HEK293 (cell line): ENCODE measurements at regions not wholly inside any gene's neighbourhood (a gene's known extent, or its start where the extent isn't known, plus 50 kb on each side); places are given as distances from the start of the nearest gene placed in this dataset.

Experiments
- CTCF ChIA-PET: fragments of 350-600 bp; formaldehyde crosslinking; extraction: SDS; loops from one replicate; lab custom pipeline; 2021; ENCODE audit warnings: antibody characterized with exemption; lab: Yijun Ruan, JAX
- POLR2A ChIA-PET: fragments of 300-600 bp; formaldehyde crosslinking; extraction: SDS; loops from one replicate; lab custom pipeline; 2020; ENCODE audit warnings: antibody characterized with exemption, inconsistent platforms; lab: Yijun Ruan, JAX
- H3K27ac ChIP-seq: fragments of 200-500 bp; sonication (Bioruptor generic); 2 replicates; pipeline ENCODE4 v1.5.1; 2014; ENCODE audit warnings: low read depth, low read length, control low read depth, inconsistent platforms; ENCODE audit errors: extremely low read depth
- H3K36me3 ChIP-seq, 2 experiments: fragments of 200-500 bp in 1 of 2; sonication (Bioruptor generic) in 1 of 2; 1 replicate in 1 of 2; 2 replicates in 1 of 2; pipeline ENCODE4 v1.5.1; 2014 to 2017; ENCODE audit warnings: inconsistent platforms in 2 of 2, low read length in 2 of 2; ENCODE audit not compliant: control insufficient read depth in 2 of 2, insufficient read depth in 1 of 2
- H3K4me1 ChIP-seq: fragments of 200-500 bp; sonication (Bioruptor generic); 2 replicates; pipeline ENCODE4 v1.5.1; 2014; ENCODE audit warnings: mild to moderate bottlenecking, low read length, inconsistent platforms; ENCODE audit not compliant: control insufficient read depth, insufficient read depth
- H3K4me3 ChIP-seq: 2 replicates; pipeline ENCODE4 v1.5.1; 2011; ENCODE audit warnings: low read depth, mild to moderate bottlenecking, control low read depth, low read length, moderate library complexity
- H3K9me3 ChIP-seq: fragments of 200-500 bp; sonication (Bioruptor generic); 2 replicates; pipeline ENCODE4 v1.5.1; 2014; ENCODE audit warnings: low read depth, low read length, inconsistent platforms; ENCODE audit not compliant: control insufficient read depth, insufficient read depth
- BCL11B ChIP-seq: fragments of 450-650 bp; formaldehyde crosslinking; IDR thresholded peaks from 2 replicates; pipeline ENCODE4 v1.5.1; 2016; ENCODE audit warnings: low read depth, missing biosample characterization, missing genetic modification characterization
- EGR2 ChIP-seq: fragments of 450-650 bp; formaldehyde crosslinking; IDR thresholded peaks from 2 replicates; pipeline ENCODE4 v1.5.1; 2016; ENCODE audit warnings: low read depth, missing biosample characterization, missing genetic modification characterization
- KLF7 ChIP-seq: fragments of 450-650 bp; formaldehyde crosslinking; IDR thresholded peaks from 2 replicates; pipeline ENCODE4 v1.5.1; 2016; ENCODE audit warnings: missing biosample characterization, missing genetic modification characterization, borderline replicate concordance
- MYNN ChIP-seq: fragments of 450-650 bp; formaldehyde crosslinking; IDR thresholded peaks from 2 replicates; pipeline ENCODE4 v1.5.1; 2016; ENCODE audit warnings: missing biosample characterization, missing genetic modification characterization, borderline replicate concordance
- ZBTB48 ChIP-seq: fragments of 450-650 bp; formaldehyde crosslinking; IDR thresholded peaks from 2 replicates; pipeline ENCODE4 v1.5.1; 2016; ENCODE audit warnings: missing biosample characterization, missing genetic modification characterization
- ZFP37 ChIP-seq: fragments of 450-650 bp; formaldehyde crosslinking; IDR thresholded peaks from 2 replicates; pipeline ENCODE4 v1.5.1; 2016; ENCODE audit warnings: missing biosample characterization, missing genetic modification characterization
- ZNF133 ChIP-seq: fragments of 450-650 bp; formaldehyde crosslinking; IDR thresholded peaks from 2 replicates; pipeline ENCODE4 v1.5.1; 2016; ENCODE audit warnings: missing biosample characterization, missing genetic modification characterization
- ZNF175 ChIP-seq: fragments of 450-650 bp; formaldehyde crosslinking; IDR thresholded peaks from 2 replicates; pipeline ENCODE4 v1.5.1; 2016; ENCODE audit warnings: missing biosample characterization, missing genetic modification characterization
- ZNF214 ChIP-seq: fragments of 450-650 bp; formaldehyde crosslinking; IDR thresholded peaks from 2 replicates; pipeline ENCODE4 v1.5.1; 2017; ENCODE audit warnings: missing biosample characterization, mild to moderate bottlenecking, missing genetic modification characterization, borderline replicate concordance
- ZNF239 ChIP-seq: fragments of 450-650 bp; formaldehyde crosslinking; IDR thresholded peaks from 2 replicates; pipeline ENCODE4 v1.5.1; 2016; ENCODE audit warnings: missing biosample characterization, missing genetic modification characterization
- ZNF248 ChIP-seq: fragments of 450-650 bp; formaldehyde crosslinking; IDR thresholded peaks from 2 replicates; pipeline ENCODE4 v1.5.1; 2017; ENCODE audit warnings: missing biosample characterization, missing genetic modification characterization
- ZNF354C ChIP-seq: fragments of 450-650 bp; formaldehyde crosslinking; IDR thresholded peaks from 2 replicates; pipeline ENCODE4 v1.5.1; 2016; ENCODE audit warnings: missing biosample characterization, missing genetic modification characterization, low read depth, borderline replicate concordance
- ZNF426 ChIP-seq: fragments of 450-650 bp; formaldehyde crosslinking; IDR thresholded peaks from 2 replicates; pipeline ENCODE4 v1.5.1; 2017; ENCODE audit warnings: missing biosample characterization, missing genetic modification characterization, mild to moderate bottlenecking, inconsistent platforms, moderate library complexity
- ZNF561 ChIP-seq: fragments of 450-650 bp; IDR thresholded peaks from 2 replicates; pipeline ENCODE4 v1.5.1; 2018; ENCODE audit warnings: missing biosample characterization, missing genetic modification characterization, borderline replicate concordance
- ZNF596 ChIP-seq: fragments of 450-650 bp; IDR thresholded peaks from 2 replicates; pipeline ENCODE4 v1.5.0; 2018; ENCODE audit warnings: missing biosample characterization, mild to moderate bottlenecking, missing genetic modification characterization, moderate library complexity
- ZNF624 ChIP-seq: fragments of 450-650 bp; formaldehyde crosslinking; IDR thresholded peaks from 2 replicates; pipeline ENCODE4 v1.5.1; 2017; ENCODE audit warnings: missing biosample characterization, missing genetic modification characterization
- ZNF670 ChIP-seq: fragments of 450-650 bp; formaldehyde crosslinking; IDR thresholded peaks from 2 replicates; pipeline ENCODE4 v1.5.1; 2016; ENCODE audit warnings: missing biosample characterization, missing genetic modification characterization, low read depth
- ZNF677 ChIP-seq: fragments of 450-650 bp; IDR thresholded peaks from 2 replicates; pipeline ENCODE4 v1.5.0; 2018; ENCODE audit warnings: missing biosample characterization, mild to moderate bottlenecking, missing genetic modification characterization, moderate library complexity
- ZNF768 ChIP-seq: fragments of 450-650 bp; formaldehyde crosslinking; IDR thresholded peaks from 2 replicates; pipeline ENCODE4 v1.5.1; 2018; ENCODE audit warnings: missing biosample characterization, mild to moderate bottlenecking, missing genetic modification characterization
- ZNF776 ChIP-seq: fragments of 450-650 bp; formaldehyde crosslinking; IDR thresholded peaks from 2 replicates; pipeline ENCODE4 v1.5.0; 2017; ENCODE audit warnings: missing biosample characterization, missing genetic modification characterization, borderline replicate concordance
- TF ChIP-seq, protein P1 (sequence below): fragments of 450-650 bp; formaldehyde crosslinking; IDR thresholded peaks from 2 replicates; pipeline ENCODE4 v1.5.1; 2017; ENCODE audit warnings: missing biosample characterization, missing genetic modification characterization
- TF ChIP-seq, protein P2 (sequence below): fragments of 450-650 bp; formaldehyde crosslinking; IDR thresholded peaks from 2 replicates; pipeline ENCODE4 v1.5.1; 2016; ENCODE audit warnings: missing biosample characterization, missing genetic modification characterization
- TF ChIP-seq, protein P3 (sequence below): fragments of 450-650 bp; formaldehyde crosslinking; IDR thresholded peaks from 2 replicates; pipeline ENCODE4 v1.5.1; 2016; ENCODE audit warnings: missing biosample characterization, missing genetic modification characterization, borderline replicate concordance
- TF ChIP-seq, protein P4 (sequence below): fragments of 450-650 bp; formaldehyde crosslinking; IDR thresholded peaks from 2 replicates; pipeline ENCODE4 v1.5.1; 2016; ENCODE audit warnings: missing biosample characterization, missing genetic modification characterization
- TF ChIP-seq, protein P5 (sequence below): fragments of 450-650 bp; formaldehyde crosslinking; IDR thresholded peaks from 2 replicates; pipeline ENCODE4 v1.5.1; 2016; ENCODE audit warnings: missing biosample characterization, missing genetic modification characterization

DNA sequence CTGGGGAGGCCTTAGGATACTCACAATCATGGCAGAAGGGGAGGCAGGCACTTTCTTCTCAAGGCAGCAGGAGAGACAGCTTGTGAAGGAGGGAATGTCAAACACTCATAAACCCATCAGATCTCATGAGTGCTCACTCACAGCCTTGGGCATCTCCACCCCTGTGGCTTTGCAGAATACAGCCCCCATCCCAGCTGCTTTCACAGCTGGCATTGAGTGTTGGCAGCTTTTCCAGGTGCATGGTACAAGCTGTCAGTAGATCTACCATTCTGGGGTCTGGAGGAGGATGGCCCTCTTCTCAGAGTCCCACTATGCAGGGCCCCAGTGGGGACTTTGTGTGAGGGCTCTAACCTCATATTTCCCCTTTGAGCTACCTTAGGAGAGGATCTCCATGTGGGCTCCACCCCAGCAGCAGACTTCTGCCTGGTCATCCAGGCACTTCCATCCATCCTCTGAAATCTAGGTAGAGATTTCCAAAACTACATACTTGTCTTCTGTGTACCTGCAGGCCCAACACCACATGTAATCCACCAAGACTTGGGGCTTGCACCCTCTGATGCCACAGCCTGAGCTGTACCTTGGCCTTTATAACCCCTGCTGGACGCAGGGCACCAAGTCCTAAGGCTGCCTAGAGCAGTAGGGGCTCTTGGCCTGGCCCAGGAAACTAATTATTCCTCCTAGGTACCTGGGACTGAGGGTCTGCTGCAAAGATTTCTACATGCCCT is 404.2 kb upstream of the EPHA6 start (continued):
- no peak for TF ChIP-seq KLF7 (tag by site-specific recombination)
- TF ChIP-seq ZNF133 (tag by site-specific recombination) = no peak
- no peak for TF ChIP-seq ZNF214
- TF ChIP-seq ZNF624 (tag by site-specific recombination) = no peak
- no peak for TF ChIP-seq ZNF768 (tag by site-specific recombination)
- no peak for TF ChIP-seq ZNF248 (tag by site-specific recombination)
- TF ChIP-seq, all 188 proteins: peak for 0

DNA sequence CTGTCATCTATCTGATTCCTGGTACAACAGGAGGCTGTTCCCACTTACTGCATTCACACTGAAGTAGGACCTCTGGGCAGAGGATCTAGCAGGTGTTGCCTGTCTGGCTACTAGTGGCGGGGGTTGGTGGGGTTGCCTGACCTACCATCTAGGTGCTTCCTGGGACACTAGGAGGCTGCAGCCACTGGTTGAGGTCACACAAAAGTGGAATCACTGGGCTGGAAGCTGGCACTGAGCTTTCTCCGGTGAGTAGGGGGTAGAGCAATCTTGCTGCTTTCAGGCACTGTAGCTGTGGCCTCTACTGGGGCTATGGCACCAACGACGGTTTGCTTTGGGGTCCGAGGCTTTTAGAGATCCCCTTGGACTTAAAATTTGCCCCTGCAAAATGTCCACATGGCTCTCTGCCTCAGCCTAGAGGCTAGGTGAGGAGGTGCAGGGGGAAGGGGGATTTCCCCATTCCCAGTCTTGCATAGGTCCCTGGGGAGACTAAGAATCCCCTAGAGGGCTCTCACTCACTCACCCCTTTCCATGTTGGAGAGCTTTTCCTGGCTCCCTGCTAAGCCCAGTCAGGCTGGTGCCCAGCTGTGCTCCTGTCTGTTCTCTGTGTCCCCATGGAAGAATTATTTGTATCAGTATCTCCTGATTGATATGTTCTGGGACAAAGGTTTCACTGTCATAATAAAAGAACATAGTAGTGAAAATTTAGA is 397.7 kb upstream of the EPHA6 start:
- ChIA-PET CTCF (no interaction called here), POLR2A (no interaction called here)
- no peak overlapping the region for H3K27ac ChIP-seq
- H3K4me1 ChIP-seq = no peaks in the 10 kb centered on the region
- no peak overlapping the region for H3K4me3 ChIP-seq
- no peaks in the 10 kb centered on the region for H3K36me3 ChIP-seq
- TF ChIP-seq ZNF248 (tag by site-specific recombination) (no peak), ZNF670 (tag by site-specific recombination) (no peak), EGR2 (tag by site-specific recombination) (no peak), ZNF426 (no peak), ZFP37 (no peak), ZNF677 (no peak), ZNF561 (tag by site-specific recombination) (no peak), ZNF354C (tag by site-specific recombination) (no peak), ZNF596 (no peak), ZNF239 (no peak)
- TF ChIP-seq, protein P1, sequence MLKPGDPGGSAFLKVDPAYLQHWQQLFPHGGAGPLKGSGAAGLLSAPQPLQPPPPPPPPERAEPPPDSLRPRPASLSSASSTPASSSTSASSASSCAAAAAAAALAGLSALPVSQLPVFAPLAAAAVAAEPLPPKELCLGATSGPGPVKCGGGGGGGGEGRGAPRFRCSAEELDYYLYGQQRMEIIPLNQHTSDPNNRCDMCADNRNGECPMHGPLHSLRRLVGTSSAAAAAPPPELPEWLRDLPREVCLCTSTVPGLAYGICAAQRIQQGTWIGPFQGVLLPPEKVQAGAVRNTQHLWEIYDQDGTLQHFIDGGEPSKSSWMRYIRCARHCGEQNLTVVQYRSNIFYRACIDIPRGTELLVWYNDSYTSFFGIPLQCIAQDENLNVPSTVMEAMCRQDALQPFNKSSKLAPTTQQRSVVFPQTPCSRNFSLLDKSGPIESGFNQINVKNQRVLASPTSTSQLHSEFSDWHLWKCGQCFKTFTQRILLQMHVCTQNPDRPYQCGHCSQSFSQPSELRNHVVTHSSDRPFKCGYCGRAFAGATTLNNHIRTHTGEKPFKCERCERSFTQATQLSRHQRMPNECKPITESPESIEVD (tag by site-specific recombination) = no peak
- no peaks in the 10 kb centered on the region for H3K9me3 ChIP-seq

DNA sequence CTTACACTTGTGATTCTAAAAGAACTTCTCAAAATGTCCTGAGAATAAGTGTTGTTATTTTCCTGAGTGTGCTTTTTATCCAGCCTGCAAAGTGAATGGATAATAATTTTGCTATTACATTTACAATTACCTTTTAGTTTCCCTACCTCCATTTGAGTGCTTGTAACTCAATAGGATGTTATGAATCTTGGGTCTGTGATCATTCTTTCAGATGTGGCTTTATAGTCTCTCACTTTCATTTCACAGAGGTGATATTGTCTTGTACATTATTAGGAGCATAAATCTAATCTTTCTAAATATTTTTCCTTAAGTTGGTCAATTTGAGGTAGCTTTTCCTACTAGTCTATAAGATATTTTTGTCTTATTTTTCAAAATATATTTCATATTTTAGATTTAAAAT is 386.3 kb upstream of the EPHA6 start:
- ChIA-PET CTCF (no interaction called here), POLR2A (no interaction called here)
- H3K4me1 ChIP-seq = no peaks in the 10 kb centered on the region
- H3K27ac ChIP-seq = no peak overlapping the region
- no peak overlapping the region for H3K4me3 ChIP-seq
- no peaks in the 10 kb centered on the region for H3K36me3 ChIP-seq
- H3K9me3 ChIP-seq = no peaks in the 10 kb centered on the region
- TF ChIP-seq MYNN (tag by site-specific recombination) (no peak), ZBTB48 (tag by site-specific recombination) (no peak), ZNF175 (tag by site-specific recombination) (no peak), BCL11B (tag by site-specific recombination) (no peak), ZNF776 (tag by site-specific recombination) (no peak)
- TF ChIP-seq, protein P2, sequence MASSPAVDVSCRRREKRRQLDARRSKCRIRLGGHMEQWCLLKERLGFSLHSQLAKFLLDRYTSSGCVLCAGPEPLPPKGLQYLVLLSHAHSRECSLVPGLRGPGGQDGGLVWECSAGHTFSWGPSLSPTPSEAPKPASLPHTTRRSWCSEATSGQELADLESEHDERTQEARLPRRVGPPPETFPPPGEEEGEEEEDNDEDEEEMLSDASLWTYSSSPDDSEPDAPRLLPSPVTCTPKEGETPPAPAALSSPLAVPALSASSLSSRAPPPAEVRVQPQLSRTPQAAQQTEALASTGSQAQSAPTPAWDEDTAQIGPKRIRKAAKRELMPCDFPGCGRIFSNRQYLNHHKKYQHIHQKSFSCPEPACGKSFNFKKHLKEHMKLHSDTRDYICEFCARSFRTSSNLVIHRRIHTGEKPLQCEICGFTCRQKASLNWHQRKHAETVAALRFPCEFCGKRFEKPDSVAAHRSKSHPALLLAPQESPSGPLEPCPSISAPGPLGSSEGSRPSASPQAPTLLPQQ (tag by site-specific recombination) = no peak
- TF ChIP-seq, protein P3, sequence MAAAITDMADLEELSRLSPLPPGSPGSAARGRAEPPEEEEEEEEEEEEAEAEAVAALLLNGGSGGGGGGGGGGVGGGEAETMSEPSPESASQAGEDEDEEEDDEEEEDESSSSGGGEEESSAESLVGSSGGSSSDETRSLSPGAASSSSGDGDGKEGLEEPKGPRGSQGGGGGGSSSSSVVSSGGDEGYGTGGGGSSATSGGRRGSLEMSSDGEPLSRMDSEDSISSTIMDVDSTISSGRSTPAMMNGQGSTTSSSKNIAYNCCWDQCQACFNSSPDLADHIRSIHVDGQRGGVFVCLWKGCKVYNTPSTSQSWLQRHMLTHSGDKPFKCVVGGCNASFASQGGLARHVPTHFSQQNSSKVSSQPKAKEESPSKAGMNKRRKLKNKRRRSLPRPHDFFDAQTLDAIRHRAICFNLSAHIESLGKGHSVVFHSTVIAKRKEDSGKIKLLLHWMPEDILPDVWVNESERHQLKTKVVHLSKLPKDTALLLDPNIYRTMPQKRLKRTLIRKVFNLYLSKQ (tag by site-specific recombination) = no peak
- TF ChIP-seq, protein P4, sequence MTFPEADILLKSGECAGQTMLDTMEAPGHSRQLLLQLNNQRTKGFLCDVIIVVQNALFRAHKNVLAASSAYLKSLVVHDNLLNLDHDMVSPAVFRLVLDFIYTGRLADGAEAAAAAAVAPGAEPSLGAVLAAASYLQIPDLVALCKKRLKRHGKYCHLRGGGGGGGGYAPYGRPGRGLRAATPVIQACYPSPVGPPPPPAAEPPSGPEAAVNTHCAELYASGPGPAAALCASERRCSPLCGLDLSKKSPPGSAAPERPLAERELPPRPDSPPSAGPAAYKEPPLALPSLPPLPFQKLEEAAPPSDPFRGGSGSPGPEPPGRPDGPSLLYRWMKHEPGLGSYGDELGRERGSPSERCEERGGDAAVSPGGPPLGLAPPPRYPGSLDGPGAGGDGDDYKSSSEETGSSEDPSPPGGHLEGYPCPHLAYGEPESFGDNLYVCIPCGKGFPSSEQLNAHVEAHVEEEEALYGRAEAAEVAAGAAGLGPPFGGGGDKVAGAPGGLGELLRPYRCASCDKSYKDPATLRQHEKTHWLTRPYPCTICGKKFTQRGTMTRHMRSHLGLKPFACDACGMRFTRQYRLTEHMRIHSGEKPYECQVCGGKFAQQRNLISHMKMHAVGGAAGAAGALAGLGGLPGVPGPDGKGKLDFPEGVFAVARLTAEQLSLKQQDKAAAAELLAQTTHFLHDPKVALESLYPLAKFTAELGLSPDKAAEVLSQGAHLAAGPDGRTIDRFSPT = no peak
- TF ChIP-seq, protein P5, sequence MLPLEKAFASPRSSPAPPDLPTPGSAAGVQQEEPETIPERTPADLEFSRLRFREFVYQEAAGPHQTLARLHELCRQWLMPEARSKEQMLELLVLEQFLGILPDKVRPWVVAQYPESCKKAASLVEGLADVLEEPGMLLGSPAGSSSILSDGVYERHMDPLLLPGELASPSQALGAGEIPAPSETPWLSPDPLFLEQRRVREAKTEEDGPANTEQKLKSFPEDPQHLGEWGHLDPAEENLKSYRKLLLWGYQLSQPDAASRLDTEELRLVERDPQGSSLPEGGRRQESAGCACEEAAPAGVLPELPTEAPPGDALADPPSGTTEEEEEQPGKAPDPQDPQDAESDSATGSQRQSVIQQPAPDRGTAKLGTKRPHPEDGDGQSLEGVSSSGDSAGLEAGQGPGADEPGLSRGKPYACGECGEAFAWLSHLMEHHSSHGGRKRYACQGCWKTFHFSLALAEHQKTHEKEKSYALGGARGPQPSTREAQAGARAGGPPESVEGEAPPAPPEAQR = no peak
